ENCODE measurements at regions not wholly inside any gene's neighbourhood (a gene's known extent, or its start where the extent isn't known, plus 50 kb on each side); places are given as distances from the start of the nearest gene placed in this dataset.

- DNase-seq (ENCODE audit: low spot score), result no peak
- in situ Hi-C loops (cut with MboI; ENCODE audit: low sequenced_read_pairs, unreplicated experiment), result no loop called here
These were observed 85.0 kb downstream of the RBM43 start for GRCh38 chr2:151176661-151177060.

GRCh38 chr2:151175864-151176263, 85.8 kb downstream of the RBM43 start:
- DNase-seq (ENCODE audit: low spot score), result no peak

More at GRCh38 chr2:151176661-151177060, 85.0 kb downstream of the RBM43 start:
- TF ChIP-seq CTCF (IDR thresholded peaks at IDR 0.05; ENCODE audit: borderline replicate concordance, control extremely low read depth, extremely low read depth, insufficient read depth, missing control alignments), result no peak

GRCh38 chr2:151174127-151174526, 87.5 kb downstream of the RBM43 start:
- no peak for TF ChIP-seq CTCF (IDR thresholded peaks at IDR 0.05; ENCODE audit: borderline replicate concordance, control extremely low read depth, extremely low read depth, insufficient read depth, missing control alignments)
- no peak for DNase-seq (ENCODE audit: low spot score)
- in situ Hi-C loops (cut with MboI; ENCODE audit: low sequenced_read_pairs, unreplicated experiment), result no loop called here

More at GRCh38 chr2:151175864-151176263, 85.8 kb downstream of the RBM43 start:
- TF ChIP-seq CTCF (IDR thresholded peaks at IDR 0.05; ENCODE audit: borderline replicate concordance, control extremely low read depth, extremely low read depth, insufficient read depth, missing control alignments), result no peak
- in situ Hi-C loops (cut with MboI; ENCODE audit: low sequenced_read_pairs, unreplicated experiment), result no loop called here

- in situ Hi-C loops (cut with MboI; ENCODE audit: low sequenced_read_pairs, unreplicated experiment), result no loop called here
- no peak for DNase-seq (ENCODE audit: low spot score)
- no peak for TF ChIP-seq CTCF (IDR thresholded peaks at IDR 0.05; ENCODE audit: borderline replicate concordance, control extremely low read depth, extremely low read depth, insufficient read depth, missing control alignments)
These were observed 90.5 kb downstream of the RBM43 start for GRCh38 chr2:151171186-151171585.

GRCh38 chr2:151166410-151166809, 95.3 kb downstream of the RBM43 start:
- in situ Hi-C loops (cut with MboI; ENCODE audit: low sequenced_read_pairs, unreplicated experiment), result no loop called here
- no peak for TF ChIP-seq CTCF (IDR thresholded peaks at IDR 0.05; ENCODE audit: borderline replicate concordance, control extremely low read depth, extremely low read depth, insufficient read depth, missing control alignments)
- no peak for DNase-seq (ENCODE audit: low spot score)

- in situ Hi-C loops (cut with MboI; ENCODE audit: low sequenced_read_pairs, unreplicated experiment), result no loop called here
- DNase-seq (ENCODE audit: low spot score), result no peak
- no peak for TF ChIP-seq CTCF (IDR thresholded peaks at IDR 0.05; ENCODE audit: borderline replicate concordance, control extremely low read depth, extremely low read depth, insufficient read depth, missing control alignments)
These were observed 96.5 kb downstream of the RBM43 start for GRCh38 chr2:151165105-151165684.

All from GM13976 (cell line).